KMS-11 (cell line): ENCODE measurements at regions not wholly inside any gene's neighbourhood (a gene's known extent, or its start where the extent isn't known, plus 50 kb on each side); places are given as distances from the start of the nearest gene placed in this dataset.

Experiments used
- H2AFZ ChIP-seq: fragments of 200-600 bp; sonication (generic); 2 replicates; pipeline ENCODE4 v1.6.1; 2016; ENCODE audit warnings: antibody characterized with exemption, mixed run types, low read depth
- H3K27ac ChIP-seq: fragments of 200-600 bp; sonication (generic); 2 replicates; pipeline ENCODE4 v1.6.1; 2016; ENCODE audit warnings: mild to moderate bottlenecking, mixed run types
- H3K27me3 ChIP-seq: fragments of 200-600 bp; sonication (generic); 2 replicates; pipeline ENCODE4 v1.6.1; 2017; ENCODE audit warnings: mild to moderate bottlenecking, low read depth, mixed run types, moderate library complexity; ENCODE audit not compliant: insufficient read depth
- H3K36me3 ChIP-seq: fragments of 200-600 bp; sonication (generic); 2 replicates; pipeline ENCODE4 v1.6.1; 2017; ENCODE audit warnings: mild to moderate bottlenecking, mixed run types; ENCODE audit not compliant: insufficient read depth
- H3K4me1 ChIP-seq: fragments of 200-600 bp; sonication (generic); 2 replicates; pipeline ENCODE4 v1.6.1; 2016; ENCODE audit warnings: mild to moderate bottlenecking, low read depth, mixed run types; ENCODE audit not compliant: poor library complexity, severe bottlenecking
- H3K4me2 ChIP-seq: fragments of 200-600 bp; sonication (generic); 2 replicates; pipeline ENCODE4 v1.7.0; 2016; ENCODE audit warnings: mild to moderate bottlenecking, mixed run types
- H3K4me3 ChIP-seq: fragments of 200-600 bp; sonication (generic); IDR thresholded peaks from 2 replicates; pipeline ENCODE4 v1.6.1; 2017; ENCODE audit warnings: low read depth, low read length, mixed read lengths; ENCODE audit not compliant: insufficient read depth
- H3K79me2 ChIP-seq: fragments of 200-600 bp; sonication (generic); 2 replicates; pipeline ENCODE4 v1.6.1; 2016; ENCODE audit warnings: low read depth, mixed run types; ENCODE audit not compliant: insufficient read depth
- H3K9ac ChIP-seq: fragments of 200-600 bp; sonication (generic); 2 replicates; pipeline ENCODE4 v1.6.1; 2016; ENCODE audit warnings: mild to moderate bottlenecking, mixed run types
- H4K20me1 ChIP-seq: fragments of 200-600 bp; sonication (generic); 2 replicates; pipeline ENCODE4 v1.6.1; 2016; ENCODE audit warnings: mild to moderate bottlenecking, mixed run types; ENCODE audit not compliant: insufficient read depth
- TF ChIP-seq, protein P1 (sequence below): fragments of 200-600 bp; sonication (generic); conservative IDR thresholded peaks from 2 replicates; pipeline ENCODE4 v1.6.1; 2017; ENCODE audit warnings: low read depth, mild to moderate bottlenecking, antibody characterized with exemption, low read length, moderate library complexity, mixed read lengths

GRCh38 chr13:33509642-33510229 is 224.2 kb upstream of the STARD13 start:
- H3K4me3 ChIP-seq: no peak overlapping the region
- no peaks in the 10 kb centered on the region for H3K27me3 ChIP-seq
- no peaks in the 10 kb centered on the region for H3K4me1 ChIP-seq
- TF ChIP-seq, protein P1, sequence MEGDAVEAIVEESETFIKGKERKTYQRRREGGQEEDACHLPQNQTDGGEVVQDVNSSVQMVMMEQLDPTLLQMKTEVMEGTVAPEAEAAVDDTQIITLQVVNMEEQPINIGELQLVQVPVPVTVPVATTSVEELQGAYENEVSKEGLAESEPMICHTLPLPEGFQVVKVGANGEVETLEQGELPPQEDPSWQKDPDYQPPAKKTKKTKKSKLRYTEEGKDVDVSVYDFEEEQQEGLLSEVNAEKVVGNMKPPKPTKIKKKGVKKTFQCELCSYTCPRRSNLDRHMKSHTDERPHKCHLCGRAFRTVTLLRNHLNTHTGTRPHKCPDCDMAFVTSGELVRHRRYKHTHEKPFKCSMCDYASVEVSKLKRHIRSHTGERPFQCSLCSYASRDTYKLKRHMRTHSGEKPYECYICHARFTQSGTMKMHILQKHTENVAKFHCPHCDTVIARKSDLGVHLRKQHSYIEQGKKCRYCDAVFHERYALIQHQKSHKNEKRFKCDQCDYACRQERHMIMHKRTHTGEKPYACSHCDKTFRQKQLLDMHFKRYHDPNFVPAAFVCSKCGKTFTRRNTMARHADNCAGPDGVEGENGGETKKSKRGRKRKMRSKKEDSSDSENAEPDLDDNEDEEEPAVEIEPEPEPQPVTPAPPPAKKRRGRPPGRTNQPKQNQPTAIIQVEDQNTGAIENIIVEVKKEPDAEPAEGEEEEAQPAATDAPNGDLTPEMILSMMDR: no peak
- H3K4me2 ChIP-seq: no peak overlapping the region
- H4K20me1 ChIP-seq: no peaks in the 10 kb centered on the region
- no peak overlapping the region for H2AFZ ChIP-seq
- no peaks in the 10 kb centered on the region for H3K36me3 ChIP-seq
- no peaks in the 10 kb centered on the region for H3K79me2 ChIP-seq
- H3K9ac ChIP-seq: no peak overlapping the region
- H3K27ac ChIP-seq: no peak overlapping the region

DNA sequence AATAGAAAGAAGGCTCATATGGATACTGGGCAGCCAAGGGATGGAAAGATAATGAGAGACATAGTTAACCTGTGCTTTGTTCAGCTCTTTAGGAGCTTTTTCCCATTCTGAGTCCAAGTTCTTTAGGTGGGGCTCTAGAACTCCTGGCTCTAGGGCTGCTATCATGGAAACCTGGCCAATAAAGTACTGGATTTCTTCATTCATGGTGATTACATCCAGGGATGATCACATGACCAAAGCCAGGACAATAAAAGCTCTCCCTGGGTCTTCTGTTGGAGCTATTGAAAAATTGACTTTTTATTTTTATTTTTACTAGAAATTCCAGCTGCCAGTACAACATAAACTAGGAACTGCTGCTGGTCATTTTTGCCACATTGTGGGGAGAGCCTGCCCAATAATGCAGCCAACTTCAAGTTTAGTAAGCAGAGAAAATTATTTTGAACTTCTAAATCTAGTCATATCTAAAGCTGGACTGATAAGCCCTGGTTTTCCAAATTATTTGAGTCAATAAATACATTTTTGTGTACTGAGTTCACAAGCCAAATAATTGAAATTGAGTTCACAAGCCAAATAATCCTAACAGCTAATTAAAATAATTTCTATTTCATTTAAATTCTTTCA is 224.9 kb upstream of the STARD13 start:
- TF ChIP-seq, protein P1: no peak
- Histone ChIP-seq H3K9ac (no peak overlapping the region), H3K4me1 (no peaks in the 10 kb centered on the region), H3K4me2 (no peak overlapping the region), H3K79me2 (no peaks in the 10 kb centered on the region), H2AFZ (no peak overlapping the region), H3K27ac (no peak overlapping the region), H4K20me1 (no peaks in the 10 kb centered on the region), H3K36me3 (no peaks in the 10 kb centered on the region), H3K27me3 (no peaks in the 10 kb centered on the region), H3K4me3 (no peak overlapping the region)

GRCh38 chr13:33512880-33513554 is 227.5 kb upstream of the STARD13 start:
- Histone ChIP-seq H4K20me1 (no peaks in the 10 kb centered on the region), H3K4me2 (no peak overlapping the region), H3K27me3 (no peaks in the 10 kb centered on the region), H2AFZ (no peak overlapping the region), H3K79me2 (no peaks in the 10 kb centered on the region), H3K27ac (no peak overlapping the region), H3K4me1 (no peaks in the 10 kb centered on the region), H3K9ac (no peak overlapping the region), H3K4me3 (no peak overlapping the region), H3K36me3 (no peaks in the 10 kb centered on the region)
- TF ChIP-seq, protein P1: no peak

- H2AFZ ChIP-seq: no peak overlapping the region
Measured at GRCh38 chr13:33514362-33514761, 228.8 kb upstream of the STARD13 start.

More at GRCh38 chr13:33514362-33514761, 228.8 kb upstream of the STARD13 start:
- Histone ChIP-seq H3K9ac (no peak overlapping the region), H3K27ac (no peak overlapping the region), H3K4me2 (no peak overlapping the region), H3K36me3 (no peaks in the 10 kb centered on the region), H4K20me1 (no peaks in the 10 kb centered on the region), H3K4me3 (no peak overlapping the region), H3K4me1 (no peaks in the 10 kb centered on the region), H3K27me3 (no peaks in the 10 kb centered on the region), H3K79me2 (no peaks in the 10 kb centered on the region)
- TF ChIP-seq, protein P1: no peak
